ENCODE measurements at regions not wholly inside any gene's neighbourhood (a gene's known extent, or its start where the extent isn't known, plus 50 kb on each side); places are given as distances from the start of the nearest gene placed in this dataset.

DNA sequence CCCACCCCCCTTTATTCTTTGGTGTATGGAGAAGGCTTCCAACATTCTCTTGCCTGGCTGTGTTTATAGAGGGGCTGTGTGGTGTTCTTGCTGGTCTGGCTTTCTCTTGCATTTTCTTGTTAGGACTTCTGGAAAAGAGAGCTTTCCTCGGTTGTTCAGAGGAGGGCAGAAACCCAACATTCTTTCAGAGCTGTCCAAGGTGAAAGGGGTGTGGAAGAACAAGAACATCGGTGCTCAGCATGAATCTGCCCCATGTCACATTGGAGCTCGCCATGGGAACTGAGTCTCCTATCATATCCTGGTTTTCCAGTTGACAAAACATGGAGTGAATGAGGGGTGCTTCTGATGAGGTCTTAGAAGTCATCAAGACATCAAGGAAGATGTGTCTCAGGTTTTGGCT lies 281.8 kb downstream of the RNF144B start:
- Histone ChIP-seq H3K79me1 (ENCODE audit: low read depth, low read length) (no peaks in the 10 kb centered on the region), H4K5ac (ENCODE audit: insufficient read length, low read depth, low read length) (no peak overlapping the region), H3K9ac (replicated peaks in 1 of 4; ENCODE audit: extremely low read depth in 1 of 4, low read depth in 3 of 4, low read length in 3 of 4) (no peak overlapping the region), H2BK5ac (ENCODE audit: low read depth, low read length) (no peak overlapping the region), H3K27me3 (replicated peaks in 1 of 4; ENCODE audit: control insufficient read depth in 3 of 4, extremely low read depth in 1 of 4, insufficient read depth in 3 of 4, low read length in 3 of 4) (no peaks in the 10 kb centered on the region), H2BK120ac (replicated peaks; ENCODE audit: low read depth, low read length) (no peak overlapping the region), H2BK12ac (ENCODE audit: low read depth, low read length) (no peak overlapping the region), H2BK15ac (ENCODE audit: low read length) (no peak overlapping the region), H3K23me2 (ENCODE audit: low read depth, low read length) (no peaks in the 10 kb centered on the region; the same call in 1 of the 2 replicates), H3K56ac (replicated peaks; ENCODE audit: insufficient read length, low read depth, low read length) (no peak overlapping the region), H2AFZ (ENCODE audit: low read length) (no peak overlapping the region), H3K4ac (replicated peaks; ENCODE audit: insufficient read length, low read depth, low read length) (no peak overlapping the region), H2AK5ac (ENCODE audit: low read depth, low read length) (no peak overlapping the region), H3K4me3 (ENCODE audit: extremely low read depth in 1 of 4, insufficient read depth in 2 of 4, low read depth in 3 of 4, low read length in 4 of 4) (no peak overlapping the region), H3K36me3 (ENCODE audit: control insufficient read depth in 2 of 4, insufficient read depth in 4 of 4, low read length in 3 of 4) (no peaks in the 10 kb centered on the region; a peak in 1 of 8 replicates), H3K18ac (ENCODE audit: extremely low read depth, low read length) (no peak overlapping the region), H2BK20ac (ENCODE audit: low read length) (no peak overlapping the region), H3K27ac (ENCODE audit: low read depth, low read length) (no peak overlapping the region), H3K4me2 (ENCODE audit: insufficient read depth in 1 of 2, low read depth in 2 of 2, low read length in 2 of 2) (no peak overlapping the region), H3K9me3 (ENCODE audit: insufficient read depth in 2 of 2, low read depth in 1 of 2, low read length in 1 of 2) (no peaks in the 10 kb centered on the region), H4K8ac (ENCODE audit: extremely low read depth, insufficient read depth, low read length) (no peak overlapping the region), H3K79me2 (ENCODE audit: control insufficient read depth in 1 of 2, insufficient read depth in 2 of 2, low read length in 2 of 2) (no peaks in the 10 kb centered on the region), H4K20me1 (replicated peaks in 1 of 2; ENCODE audit: control insufficient read depth in 1 of 2, insufficient read depth in 2 of 2, low read length in 2 of 2) (no peaks in the 10 kb centered on the region), H3K23ac (ENCODE audit: insufficient read length) (no peak overlapping the region), H4K91ac (replicated peaks; ENCODE audit: insufficient read length, low read length) (no peak overlapping the region), H3K14ac (ENCODE audit: insufficient read length) (no peak overlapping the region), H3K4me1 (replicated peaks in 1 of 4; ENCODE audit: control insufficient read depth in 3 of 4, insufficient read depth in 4 of 4, low read length in 3 of 4) (no peaks in the 10 kb centered on the region)
- ChIA-PET CTCF (ENCODE audit: partially characterized antibody) (interaction anchor here (1.0 kb wide), 1 partner anchor 154 kb away, joined by 3 read pairs; no protein-coding TSS in a partner anchor), POLR2A (ENCODE audit: partially characterized antibody) (no interaction called here)
- DNase-seq (ENCODE audit: low read depth in 1 of 2, low spot score in 2 of 2) (no peak), FAIRE-seq (no peak)
- 93% methylated on average over 3 of the region's 3 CpGs; no CpG with 5 or more reads in 1 of the 2 experiments for WGBS, 2 experiments (ENCODE audit: extremely low coverage in 1 of 2, insufficient coverage in 1 of 2, insufficient read length in 1 of 2, insufficient replicate concordance in 2 of 2, low coverage in 1 of 2, low lambda C conversion rate in 2 of 2, missing lambda C conversion rate in 1 of 2)
- TF ChIP-seq JUND (IDR thresholded peaks at IDR 0.05; ENCODE audit: low read length) = no peak
- TF ChIP-seq SP2 (IDR thresholded peaks at IDR 0.05; ENCODE audit: low read length) = no peak
- TF ChIP-seq SIN3A (conservative IDR thresholded peaks at IDR 0.05 in 1 of 2, IDR thresholded peaks at IDR 0.05 in 1 of 2; ENCODE audit: low read depth in 1 of 2, low read length in 2 of 2) = no peak
- TF ChIP-seq ZNF274 (IDR thresholded peaks at IDR 0.05; ENCODE audit: borderline replicate concordance, extremely low read depth, low read length) = no peak
- TF ChIP-seq GABPA (IDR thresholded peaks at IDR 0.05; ENCODE audit: borderline replicate concordance, insufficient read depth, low read length) = no peak
- no peak for TF ChIP-seq KDM1A (IDR thresholded peaks at IDR 0.05; ENCODE audit: borderline replicate concordance, low read length)

All from H1 (cell line).